ENCODE measurements at regions not wholly inside any gene's neighbourhood (a gene's known extent, or its start where the extent isn't known, plus 50 kb on each side); places are given as distances from the start of the nearest gene placed in this dataset.
A peak's percentile ranks its signal among the peaks of the same experiment; 100 is the strongest.

- no peak for DNase-seq
These were observed 362.7 kb upstream of the DDI1 start for GRCh38 chr11:103673773-103674172.

GRCh38 chr11:103676413-103676812 is 360.0 kb upstream of the DDI1 start:
- no peak for DNase-seq

GRCh38 chr11:103680826-103681225 is 355.6 kb upstream of the DDI1 start:
- no peak for DNase-seq

GRCh38 chr11:103681855-103682254 is 354.6 kb upstream of the DDI1 start:
- DNase-seq, result no peak

- DNase-seq, result peak; percentile 56
These were observed 353.9 kb upstream of the DDI1 start for GRCh38 chr11:103682318-103683184.

- no peak for DNase-seq
These were observed 352.9 kb upstream of the DDI1 start for GRCh38 chr11:103683576-103683975.

GRCh38 chr11:103688924-103689323 is 347.5 kb upstream of the DDI1 start:
- no peak for DNase-seq

- DNase-seq, result no peak
These were observed 346.1 kb upstream of the DDI1 start for GRCh38 chr11:103690356-103690755.

- no peak for DNase-seq
These were observed 340.3 kb upstream of the DDI1 start for GRCh38 chr11:103696123-103696522.

GRCh38 chr11:103699216-103699615 is 337.2 kb upstream of the DDI1 start:
- no peak for DNase-seq

GRCh38 chr11:103699656-103700055 is 336.8 kb upstream of the DDI1 start:
- no peak for DNase-seq

- no peak for DNase-seq
These were observed 335.8 kb upstream of the DDI1 start for GRCh38 chr11:103700622-103701021.

- no peak for DNase-seq
These were observed 333.0 kb upstream of the DDI1 start for GRCh38 chr11:103703437-103703836.

GRCh38 chr11:103703954-103704353 is 332.5 kb upstream of the DDI1 start:
- DNase-seq, result no peak

- no peak for DNase-seq
These were observed 330.8 kb upstream of the DDI1 start for GRCh38 chr11:103705642-103706041.

GRCh38 chr11:103709371-103709770 is 327.1 kb upstream of the DDI1 start:
- DNase-seq, result no peak

- no peak for DNase-seq
These were observed 322.2 kb upstream of the DDI1 start for GRCh38 chr11:103714246-103714645.

- no peak for DNase-seq
These were observed 320.1 kb upstream of the DDI1 start for GRCh38 chr11:103716363-103716762.

- no peak for DNase-seq
These were observed 309.2 kb upstream of the DDI1 start for GRCh38 chr11:103727262-103727661.

- DNase-seq, result no peak
These were observed 306.8 kb upstream of the DDI1 start for GRCh38 chr11:103729617-103730016.

- DNase-seq, result no peak
These were observed 306.1 kb upstream of the DDI1 start for GRCh38 chr11:103730131-103730940.

- DNase-seq, result no peak
These were observed 304.8 kb upstream of the DDI1 start for GRCh38 chr11:103731670-103732069.

GRCh38 chr11:103733889-103734288 is 302.6 kb upstream of the DDI1 start:
- no peak for DNase-seq

GRCh38 chr11:103735497-103736032 is 300.9 kb upstream of the DDI1 start:
- no peak for DNase-seq

Measured in NCI-H146 (cell line).